NT2/D1 (cell line): ENCODE measurements at regions not wholly inside any gene's neighbourhood (a gene's known extent, or its start where the extent isn't known, plus 50 kb on each side); places are given as distances from the start of the nearest gene placed in this dataset.
A peak's percentile ranks its signal among the peaks of the same experiment; 100 is the strongest.
"Not testable (repeated sequence)": the region's sequence is repeated elsewhere in the genome, so short reads cannot be mapped to it uniquely, and the experiment has no call there.

ENCODE experiments used
- DNase-seq: peaks from one replicate; pipeline ENCODE4 v3.0.0-alpha.2; 2011; ENCODE audit warnings: low read depth, low spot score
- H3K27me3 ChIP-seq: 2 replicates; pipeline ENCODE4 v1.6.0; 2011; ENCODE audit warnings: mild to moderate bottlenecking; ENCODE audit not compliant: insufficient read length, insufficient read depth
- H3K36me3 ChIP-seq: 2 replicates; pipeline ENCODE4 v1.6.1; 2011; ENCODE audit warnings: mild to moderate bottlenecking, low read length, mixed read lengths; ENCODE audit not compliant: insufficient read depth, insufficient read length
- H3K4me1 ChIP-seq: 2 replicates; pipeline ENCODE4 v1.5.1; 2011; ENCODE audit not compliant: insufficient read depth, insufficient read length
- H3K4me3 ChIP-seq: 2 replicates; pipeline ENCODE4 v1.5.1; 2011; ENCODE audit warnings: low read depth; ENCODE audit not compliant: insufficient read length
- H3K9ac ChIP-seq: 2 replicates; pipeline ENCODE4 v1.6.0; 2011; ENCODE audit warnings: low read depth; ENCODE audit not compliant: insufficient read length
- H3K9me3 ChIP-seq: 2 replicates; pipeline ENCODE4 v1.5.1; 2011; ENCODE audit warnings: mild to moderate bottlenecking, low read length; ENCODE audit not compliant: insufficient read depth
- SUZ12 ChIP-seq: IDR thresholded peaks from 2 replicates; pipeline ENCODE4 v1.6.1; 2011; ENCODE audit not compliant: insufficient read length, insufficient read depth; ENCODE audit errors: extremely low read depth
- YY1 ChIP-seq: IDR thresholded peaks from 2 replicates; pipeline ENCODE4 v1.6.1; 2011; ENCODE audit not compliant: insufficient read length, insufficient read depth
- ZNF274 ChIP-seq: IDR thresholded peaks from 2 replicates; pipeline ENCODE4 v1.6.1; 2011; ENCODE audit warnings: mild to moderate bottlenecking, low read depth, low read length

- Histone ChIP-seq H3K9me3 (no peaks in the 10 kb centered on the region), H3K36me3 (no peaks in the 10 kb centered on the region), H3K4me3 (no peak overlapping the region), H3K27me3 (no peaks in the 10 kb centered on the region), H3K4me1 (no peaks in the 10 kb centered on the region), H3K9ac (no peak overlapping the region)
- TF ChIP-seq ZNF274, result no peak
- peak; percentile 66 for DNase-seq
Observed at GRCh38 chr16:51982715-51983680, 563.9 kb downstream of the TOX3 start.

DNA sequence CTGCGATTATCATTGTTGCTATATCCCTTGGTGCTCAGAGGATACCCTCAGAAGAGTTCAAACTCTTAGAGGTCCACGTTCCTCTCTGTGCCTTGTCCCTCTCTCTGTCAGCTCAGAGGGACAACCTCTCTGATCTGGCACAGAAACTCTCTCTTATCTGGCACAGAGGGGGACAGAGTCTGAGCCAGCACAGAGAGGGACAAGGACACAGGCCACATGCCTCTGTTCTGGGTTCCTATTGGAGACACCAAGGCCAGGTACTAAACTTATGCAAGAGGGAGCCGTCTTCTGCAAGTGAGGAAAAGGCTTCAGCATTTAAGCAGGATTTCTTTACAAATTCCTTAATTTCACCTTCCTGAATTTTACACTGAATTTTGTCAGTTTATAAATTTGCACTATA is 565.2 kb downstream of the TOX3 start:
- H3K4me1 ChIP-seq, result no peaks in the 10 kb centered on the region
- H3K36me3 ChIP-seq, result no peaks in the 10 kb centered on the region
- H3K9me3 ChIP-seq, result peaks cover 3% of the 10 kb centered on the region; the same call in 1 of the 2 replicates
- no peak for DNase-seq
- H3K9ac ChIP-seq, result no peak overlapping the region
- H3K4me3 ChIP-seq, result no peak overlapping the region
- no peaks in the 10 kb centered on the region for H3K27me3 ChIP-seq
- no peak for TF ChIP-seq YY1
- TF ChIP-seq ZNF274, result no peak
- TF ChIP-seq SUZ12, result no peak

DNA sequence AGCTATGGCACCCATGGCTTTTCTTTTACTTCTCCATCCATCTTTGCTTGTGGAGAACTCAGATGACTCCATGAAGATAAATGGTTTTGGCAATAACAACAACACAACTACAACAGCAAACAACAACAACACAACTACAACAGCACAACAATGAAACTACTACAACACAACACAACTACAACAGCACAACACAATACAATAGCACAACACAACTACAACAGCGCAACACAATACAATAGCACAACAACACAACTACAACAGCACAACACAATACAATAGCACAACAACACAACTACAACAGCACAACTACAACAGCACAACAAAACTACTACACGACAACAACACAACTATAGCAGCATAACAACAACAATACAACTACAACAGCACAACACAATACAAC is 569.4 kb downstream of the TOX3 start:
- not testable (repeated sequence) for H3K9me3 ChIP-seq, H3K9ac ChIP-seq, DNase-seq, H3K4me1 ChIP-seq, H3K36me3 ChIP-seq, H3K27me3 ChIP-seq, H3K4me3 ChIP-seq

DNA sequence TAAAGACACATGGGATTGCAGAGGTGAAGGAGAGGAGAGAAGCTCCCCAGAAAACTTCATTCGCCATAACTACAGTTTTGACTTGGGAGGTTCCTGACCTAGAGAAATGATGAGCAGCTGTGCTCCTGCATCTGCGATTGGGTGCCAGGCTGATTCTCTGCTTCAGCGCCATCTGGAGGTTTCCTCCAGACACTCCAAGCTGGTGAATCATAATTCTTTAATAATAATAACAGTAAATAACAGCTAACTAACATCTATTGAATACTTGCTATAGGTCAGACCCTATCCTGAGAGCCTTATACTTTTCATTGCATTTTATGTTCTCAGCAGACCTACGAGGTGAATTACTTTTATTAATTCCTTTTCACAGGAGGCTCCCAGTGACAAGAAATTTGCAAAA is 575.8 kb downstream of the TOX3 start:
- Histone ChIP-seq H3K36me3 (no peaks in the 10 kb centered on the region), H3K4me3 (no peak overlapping the region), H3K9me3 (no peaks in the 10 kb centered on the region), H3K4me1 (no peaks in the 10 kb centered on the region), H3K27me3 (no peaks in the 10 kb centered on the region), H3K9ac (no peak overlapping the region)
- TF ChIP-seq ZNF274, result no peak
- no peak for TF ChIP-seq YY1
- no peak for TF ChIP-seq SUZ12
- DNase-seq, result peak; percentile 16

GRCh38 chr16:51968749-51969148 is 578.2 kb downstream of the TOX3 start:
- DNase-seq, result no peak
- no peak overlapping the region for H3K4me3 ChIP-seq
- H3K36me3 ChIP-seq, result no peaks in the 10 kb centered on the region
- H3K9me3 ChIP-seq, result no peaks in the 10 kb centered on the region
- no peaks in the 10 kb centered on the region for H3K4me1 ChIP-seq
- no peaks in the 10 kb centered on the region for H3K27me3 ChIP-seq
- H3K9ac ChIP-seq, result no peak overlapping the region
- TF ChIP-seq YY1 (no peak), SUZ12 (no peak), ZNF274 (no peak)

- no peak for TF ChIP-seq SUZ12
- no peak for TF ChIP-seq ZNF274
- no peak for TF ChIP-seq YY1
- no peak for DNase-seq
- Histone ChIP-seq H3K27me3 (no peaks in the 10 kb centered on the region), H3K9ac (no peak overlapping the region), H3K9me3 (no peaks in the 10 kb centered on the region), H3K4me1 (no peaks in the 10 kb centered on the region), H3K4me3 (no peak overlapping the region), H3K36me3 (no peaks in the 10 kb centered on the region)
Observed at GRCh38 chr16:51967646-51968045, 579.3 kb downstream of the TOX3 start.

GRCh38 chr16:51960931-51961330 is 586.0 kb downstream of the TOX3 start:
- TF ChIP-seq SUZ12 (no peak), ZNF274 (no peak), YY1 (no peak)
- H3K4me1 ChIP-seq, result no peaks in the 10 kb centered on the region
- H3K27me3 ChIP-seq, result no peaks in the 10 kb centered on the region
- no peaks in the 10 kb centered on the region for H3K9me3 ChIP-seq
- H3K4me3 ChIP-seq, result no peak overlapping the region
- no peaks in the 10 kb centered on the region for H3K36me3 ChIP-seq
- no peak overlapping the region for H3K9ac ChIP-seq
- no peak for DNase-seq
